ENCODE measurements at regions not wholly inside any gene's neighbourhood (a gene's known extent, or its start where the extent isn't known, plus 50 kb on each side); places are given as distances from the start of the nearest gene placed in this dataset.

DNA sequence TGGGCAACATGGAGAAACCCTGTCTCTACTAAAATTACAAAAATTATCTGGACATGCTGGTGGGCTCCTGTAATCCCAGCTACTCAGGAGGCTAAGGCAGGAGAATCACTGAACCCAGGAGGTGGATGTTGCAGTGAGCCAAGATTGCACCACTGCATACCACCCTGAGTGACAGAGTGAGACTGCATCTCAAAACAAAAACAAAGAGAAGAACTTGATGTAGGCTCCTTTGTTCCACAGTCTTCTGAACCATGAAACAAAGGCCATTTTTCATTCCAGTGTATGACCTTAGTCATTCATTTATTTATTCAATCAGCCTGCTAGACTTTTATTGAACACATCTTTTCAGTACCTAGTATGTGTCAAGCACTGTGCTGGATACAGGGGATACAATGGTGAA lies 369.6 kb downstream of the FAT3 start:
- TF ChIP-seq POLR2A (IDR thresholded peaks at IDR 0.05): no peak
- TF ChIP-seq, protein P1, sequence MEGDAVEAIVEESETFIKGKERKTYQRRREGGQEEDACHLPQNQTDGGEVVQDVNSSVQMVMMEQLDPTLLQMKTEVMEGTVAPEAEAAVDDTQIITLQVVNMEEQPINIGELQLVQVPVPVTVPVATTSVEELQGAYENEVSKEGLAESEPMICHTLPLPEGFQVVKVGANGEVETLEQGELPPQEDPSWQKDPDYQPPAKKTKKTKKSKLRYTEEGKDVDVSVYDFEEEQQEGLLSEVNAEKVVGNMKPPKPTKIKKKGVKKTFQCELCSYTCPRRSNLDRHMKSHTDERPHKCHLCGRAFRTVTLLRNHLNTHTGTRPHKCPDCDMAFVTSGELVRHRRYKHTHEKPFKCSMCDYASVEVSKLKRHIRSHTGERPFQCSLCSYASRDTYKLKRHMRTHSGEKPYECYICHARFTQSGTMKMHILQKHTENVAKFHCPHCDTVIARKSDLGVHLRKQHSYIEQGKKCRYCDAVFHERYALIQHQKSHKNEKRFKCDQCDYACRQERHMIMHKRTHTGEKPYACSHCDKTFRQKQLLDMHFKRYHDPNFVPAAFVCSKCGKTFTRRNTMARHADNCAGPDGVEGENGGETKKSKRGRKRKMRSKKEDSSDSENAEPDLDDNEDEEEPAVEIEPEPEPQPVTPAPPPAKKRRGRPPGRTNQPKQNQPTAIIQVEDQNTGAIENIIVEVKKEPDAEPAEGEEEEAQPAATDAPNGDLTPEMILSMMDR (IDR thresholded peaks at IDR 0.05): no peak
- no peak for TF ChIP-seq POLR2AphosphoS5 (IDR thresholded peaks at IDR 0.05)
- TF ChIP-seq EP300 (IDR thresholded peaks at IDR 0.05): no peak
- Histone ChIP-seq H3K4me1 (no peaks in the 10 kb centered on the region), H3K4me3 (no peak overlapping the region), H3K36me3 (no peaks in the 10 kb centered on the region), H3K27ac (no peak overlapping the region), H3K27me3 (no peaks in the 10 kb centered on the region), H3K9me3 (no peaks in the 10 kb centered on the region)
- intact Hi-C loops (cut with DNase I; ENCODE audit: low total_unique reads): no loop called here
- DNase-seq: no peak

DNA sequence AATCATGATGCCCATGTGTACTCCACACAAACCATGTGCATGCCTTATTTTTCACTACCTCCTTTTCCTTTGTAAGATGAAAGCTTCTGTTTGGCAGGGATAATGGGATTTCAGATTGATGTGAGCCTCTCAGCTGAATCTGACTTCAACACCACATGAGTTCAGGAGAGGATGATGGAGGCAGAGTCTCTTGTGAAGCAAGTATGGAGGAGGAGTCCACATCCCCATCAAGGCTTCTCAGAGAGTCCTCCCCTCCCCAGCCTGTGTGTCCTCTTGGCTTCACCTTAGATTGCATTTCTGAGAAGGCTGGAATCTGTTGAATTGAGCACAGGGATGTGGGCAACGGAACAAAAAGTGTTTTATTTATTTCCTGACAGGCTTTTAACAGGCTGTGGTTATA lies 370.4 kb downstream of the FAT3 start:
- 22 to 54% (median 40%) methylated on average over 1 of the region's 1 CpG for WGBS, 5 donors
- intact Hi-C loops (cut with DNase I; ENCODE audit: low total_unique reads): no loop called here

DNA sequence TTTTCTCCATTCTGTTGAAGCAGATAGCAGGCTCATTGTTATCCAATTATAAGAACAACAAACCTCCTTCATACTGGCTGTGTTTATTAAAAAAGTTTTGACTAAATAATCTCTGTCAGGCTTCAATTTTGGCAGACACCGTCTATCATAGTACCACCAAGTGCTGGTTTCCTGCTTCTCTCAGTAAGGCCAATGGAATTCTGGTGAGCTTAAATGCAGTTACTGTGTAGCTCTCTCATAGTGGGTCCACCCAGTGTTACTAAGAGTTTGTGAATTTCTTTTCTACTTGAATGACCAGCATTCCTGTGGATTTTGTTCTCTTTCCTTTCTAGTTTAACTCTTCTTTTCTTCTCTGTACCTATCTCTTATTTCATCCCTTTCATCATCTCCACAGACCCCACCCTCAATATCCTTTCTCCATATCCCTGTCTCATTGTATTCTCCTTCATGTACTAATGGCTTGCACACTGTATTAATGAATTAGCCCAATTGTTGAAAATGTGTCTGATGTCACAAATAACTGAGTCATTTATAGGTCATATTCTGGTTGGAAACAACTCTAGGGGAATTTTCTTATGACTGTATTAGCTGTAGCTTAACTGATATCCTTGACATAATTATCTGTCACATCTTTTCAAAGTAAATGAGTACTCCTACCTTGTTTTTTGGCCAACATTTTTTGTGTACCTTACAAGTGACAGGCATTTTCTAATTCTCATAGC lies 372.1 kb downstream of the FAT3 start:
- 64 to 71% (median 68%) methylated on average over 1 of the region's 1 CpG for WGBS, 5 donors

More for the DNA sequence above, 370.4 kb downstream of the FAT3 start:
- TF ChIP-seq EP300 (IDR thresholded peaks at IDR 0.05): no peak
- TF ChIP-seq POLR2AphosphoS5 (IDR thresholded peaks at IDR 0.05): no peak
- no peaks in the 10 kb centered on the region for H3K4me1 ChIP-seq
- no peaks in the 10 kb centered on the region for H3K9me3 ChIP-seq
- DNase-seq: no peak
- no peak overlapping the region for H3K4me3 ChIP-seq
- no peaks in the 10 kb centered on the region for H3K36me3 ChIP-seq
- H3K27me3 ChIP-seq: no peaks in the 10 kb centered on the region
- no peak overlapping the region for H3K27ac ChIP-seq

DNA sequence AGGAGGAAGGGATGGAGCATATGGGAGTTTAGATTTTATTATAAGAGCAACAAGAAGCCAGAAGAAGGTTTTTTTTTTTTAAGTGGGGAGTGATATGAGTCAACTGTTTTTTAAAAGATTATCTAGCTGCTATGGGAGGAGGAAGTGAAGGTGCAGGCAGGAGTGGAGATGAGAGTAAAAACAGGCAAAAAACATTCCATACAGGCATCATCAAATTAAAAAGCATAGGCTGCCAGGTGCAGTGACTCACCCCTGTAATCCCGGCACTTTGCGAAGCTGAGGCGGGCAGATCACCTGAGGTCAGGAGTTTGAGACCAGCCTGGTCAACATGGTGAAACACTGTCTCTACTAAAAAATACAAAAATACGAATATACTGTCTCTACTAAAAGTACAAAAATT lies 368.4 kb upstream of the MTNR1B start:
- intact Hi-C loops (cut with DNase I; ENCODE audit: low total_unique reads): no loop called here
- H3K4me1 ChIP-seq: no peaks in the 10 kb centered on the region
- H3K4me3 ChIP-seq: no peak overlapping the region
- no peaks in the 10 kb centered on the region for H3K36me3 ChIP-seq
- no peak overlapping the region for H3K27ac ChIP-seq
- no peaks in the 10 kb centered on the region for H3K9me3 ChIP-seq
- WGBS, 5 donors: 84 to 93% (median 87%) methylated on average over 4 of the region's 4 CpGs
- DNase-seq: no peak
- TF ChIP-seq, protein P1 (IDR thresholded peaks at IDR 0.05): no peak
- no peak for TF ChIP-seq POLR2A (IDR thresholded peaks at IDR 0.05)
- TF ChIP-seq EP300 (IDR thresholded peaks at IDR 0.05): no peak
- TF ChIP-seq POLR2AphosphoS5 (IDR thresholded peaks at IDR 0.05): no peak
- no peaks in the 10 kb centered on the region for H3K27me3 ChIP-seq

More for the DNA sequence above, 372.1 kb downstream of the FAT3 start:
- Histone ChIP-seq H3K9me3 (no peaks in the 10 kb centered on the region), H3K27ac (no peak overlapping the region), H3K36me3 (no peaks in the 10 kb centered on the region), H3K4me3 (no peak overlapping the region), H3K4me1 (no peaks in the 10 kb centered on the region), H3K27me3 (no peaks in the 10 kb centered on the region)
- intact Hi-C loops (cut with DNase I; ENCODE audit: low total_unique reads): no loop called here
- TF ChIP-seq EP300 (IDR thresholded peaks at IDR 0.05) (no peak), POLR2AphosphoS5 (IDR thresholded peaks at IDR 0.05) (no peak), POLR2A (IDR thresholded peaks at IDR 0.05) (no peak)
- DNase-seq: no peak

DNA sequence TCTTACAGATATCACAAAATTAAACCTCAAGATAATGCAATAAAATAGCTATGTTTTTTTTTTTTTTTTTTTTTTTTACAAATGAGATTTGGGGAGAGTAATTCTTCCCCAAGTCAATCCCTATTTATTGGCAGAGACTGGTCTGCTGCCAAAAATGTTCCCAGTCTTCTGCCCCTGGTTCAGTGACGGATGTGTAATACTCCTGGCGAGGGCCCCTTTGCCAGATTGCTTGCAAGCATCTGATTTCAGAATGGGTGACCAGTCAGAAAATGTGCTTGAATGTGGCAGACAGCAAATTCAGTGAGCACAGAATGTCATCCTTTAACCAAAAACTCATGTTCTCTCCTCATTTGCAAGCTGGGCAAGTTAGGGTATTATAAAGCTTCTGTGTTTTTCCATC lies 363.8 kb upstream of the MTNR1B start:
- Histone ChIP-seq H3K9me3 (no peaks in the 10 kb centered on the region), H3K36me3 (no peaks in the 10 kb centered on the region), H3K4me3 (no peak overlapping the region), H3K4me1 (no peaks in the 10 kb centered on the region), H3K27me3 (no peaks in the 10 kb centered on the region), H3K27ac (no peak overlapping the region)
- DNase-seq: no peak
- TF ChIP-seq EP300 (IDR thresholded peaks at IDR 0.05) (no peak), POLR2AphosphoS5 (IDR thresholded peaks at IDR 0.05) (no peak), POLR2A (IDR thresholded peaks at IDR 0.05) (no peak)
- TF ChIP-seq, protein P1 (IDR thresholded peaks at IDR 0.05): no peak
- WGBS, 5 donors: 71 to 86% (median 79%) methylated on average over 2 of the region's 2 CpGs
- intact Hi-C loops (cut with DNase I; ENCODE audit: low total_unique reads): no loop called here

Measured in stomach (tissue), 8 donors.